Ecto neural progenitor cell (in vitro differentiated cells): ENCODE measurements at regions not wholly inside any gene's neighbourhood (a gene's known extent, or its start where the extent isn't known, plus 50 kb on each side); places are given as distances from the start of the nearest gene placed in this dataset.
"Not testable (repeated sequence)": the region's sequence is repeated elsewhere in the genome, so short reads cannot be mapped to it uniquely, and the experiment has no call there.

Experiments
- DNase-seq: peaks from one replicate; pipeline ENCODE4 v3.0.0-alpha.2; 2018; ENCODE audit warnings: low spot score

DNA sequence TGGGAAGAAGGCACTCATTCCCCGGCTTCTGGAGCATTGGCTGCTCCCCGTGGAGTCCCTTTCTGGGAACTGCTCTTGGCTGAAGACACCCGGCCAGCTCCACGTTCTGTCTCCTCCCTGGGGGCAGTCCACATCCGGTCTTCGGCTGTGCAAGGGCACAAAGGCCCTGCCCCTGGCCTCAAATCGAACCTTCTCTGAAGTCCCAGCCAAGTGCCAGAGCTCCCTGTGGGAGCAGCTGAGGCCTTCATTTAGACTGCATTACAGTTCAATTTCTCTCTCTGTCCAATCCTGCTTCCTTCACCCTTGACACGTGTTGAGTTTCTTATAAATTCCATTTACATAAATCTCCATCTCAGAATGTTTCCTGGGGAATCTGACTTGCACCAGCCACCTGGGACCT is 132.9 kb upstream of the POU3F1 start:
- DNase-seq = no peak

DNA sequence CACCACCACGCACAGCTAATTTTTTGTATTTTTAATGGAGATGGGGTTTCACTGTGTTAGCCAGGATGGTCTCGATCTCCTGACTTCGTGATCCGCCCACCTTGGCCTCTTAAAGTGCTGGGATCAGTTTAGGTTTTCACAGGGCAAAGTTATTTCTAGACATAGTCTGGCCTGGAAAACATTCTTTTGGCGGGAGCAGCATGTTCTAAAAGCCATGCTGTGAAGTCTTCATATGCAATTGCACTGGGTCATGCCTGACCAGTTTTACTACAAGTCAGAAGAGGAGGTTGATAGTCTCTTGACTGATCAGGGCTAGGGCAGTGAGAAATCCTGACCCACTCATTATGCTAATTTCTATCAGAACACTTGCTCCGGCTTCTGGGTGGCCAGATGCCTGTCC is 131.6 kb upstream of the POU3F1 start:
- DNase-seq = no peak

DNA sequence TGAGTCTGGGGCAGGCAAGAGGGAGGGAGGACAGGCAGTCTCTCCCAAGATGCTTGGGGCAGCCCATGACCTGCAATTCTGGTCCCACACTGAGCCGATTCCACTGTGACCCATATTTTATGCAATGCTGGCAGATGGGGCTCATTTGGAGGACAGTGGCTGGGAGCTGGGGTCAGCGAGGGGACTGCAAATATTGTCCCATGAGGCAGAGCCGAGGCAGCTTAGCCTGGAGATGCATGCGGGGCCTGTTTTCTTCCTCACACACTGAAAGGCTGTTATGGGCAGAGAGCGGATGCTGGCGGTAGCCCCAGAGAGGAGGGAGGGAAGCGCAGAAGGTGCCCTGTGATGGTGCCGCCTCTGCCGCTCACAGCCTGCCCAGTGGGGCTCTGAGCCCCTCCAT is 128.5 kb upstream of the POU3F1 start:
- DNase-seq = no peak

DNA sequence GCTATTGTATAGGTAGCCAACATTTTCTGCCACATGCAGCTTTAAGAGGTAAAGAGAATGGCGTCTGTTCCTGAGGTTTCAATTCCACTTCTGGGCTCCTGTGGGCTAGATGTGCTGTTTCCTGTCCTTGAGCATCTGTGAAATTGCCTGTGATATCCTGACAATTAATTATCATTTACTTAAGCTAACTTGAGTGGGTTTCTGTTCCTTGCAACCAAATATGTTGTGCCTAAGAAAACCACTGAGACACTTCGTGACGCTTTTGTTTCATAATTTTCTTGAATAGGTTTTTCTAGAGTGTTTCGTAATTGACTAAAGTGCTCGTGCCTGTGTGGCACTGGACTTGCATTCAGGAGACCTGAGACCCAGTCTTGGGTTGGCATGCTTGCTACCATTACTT is 127.3 kb upstream of the POU3F1 start:
- no peak for DNase-seq

DNA sequence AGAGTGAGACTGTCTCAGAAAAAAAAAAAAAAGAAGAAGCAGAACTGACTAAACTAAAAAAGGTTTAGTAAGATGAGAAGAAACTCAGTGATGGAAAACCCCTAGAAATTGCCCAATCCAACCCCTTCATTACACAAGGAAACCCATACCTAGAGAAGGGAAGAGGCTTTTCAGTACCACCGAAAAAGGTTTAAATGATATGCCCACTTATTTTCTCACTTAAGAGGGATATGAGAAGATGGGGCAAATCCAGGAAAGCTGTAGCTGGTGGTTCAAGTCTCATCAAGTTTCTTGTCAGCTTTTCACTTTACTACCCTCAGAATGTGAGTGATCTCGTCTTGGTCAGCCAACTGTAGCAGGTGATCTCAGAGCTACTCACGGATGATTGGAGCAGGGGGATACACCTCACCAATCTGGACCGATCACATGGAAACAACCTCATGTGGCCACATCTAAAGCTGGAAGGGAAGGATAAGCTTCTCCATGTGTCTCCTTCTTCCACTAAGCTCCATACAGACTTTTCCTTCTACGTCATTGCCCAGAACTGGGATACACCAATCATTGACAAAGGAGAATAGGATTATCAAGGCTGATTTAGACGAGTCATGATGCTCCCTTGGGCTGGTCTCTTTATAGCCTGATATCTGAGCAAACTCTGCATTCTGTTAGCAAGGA is 126.7 kb upstream of the POU3F1 start:
- no peak for DNase-seq

DNA sequence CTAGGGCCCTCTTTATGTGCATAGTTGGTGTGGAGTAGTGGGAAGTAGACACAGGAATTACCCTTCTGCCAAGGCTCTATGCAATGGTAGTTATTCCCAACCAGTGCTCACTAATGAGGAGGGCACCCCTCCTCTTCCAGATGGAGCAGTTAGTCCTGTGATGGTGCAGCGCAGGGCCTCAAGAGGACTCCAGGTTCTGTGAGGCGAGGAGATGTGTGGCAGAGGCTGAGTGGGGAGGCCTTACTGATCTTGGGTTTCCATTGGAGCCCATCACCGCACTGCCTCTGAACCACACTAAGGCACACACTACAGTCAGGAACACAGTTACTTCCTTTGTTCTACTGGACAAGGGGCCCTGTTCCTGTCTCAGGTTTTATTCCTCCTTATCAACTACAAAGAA is 122.5 kb upstream of the POU3F1 start:
- DNase-seq = no peak

DNA sequence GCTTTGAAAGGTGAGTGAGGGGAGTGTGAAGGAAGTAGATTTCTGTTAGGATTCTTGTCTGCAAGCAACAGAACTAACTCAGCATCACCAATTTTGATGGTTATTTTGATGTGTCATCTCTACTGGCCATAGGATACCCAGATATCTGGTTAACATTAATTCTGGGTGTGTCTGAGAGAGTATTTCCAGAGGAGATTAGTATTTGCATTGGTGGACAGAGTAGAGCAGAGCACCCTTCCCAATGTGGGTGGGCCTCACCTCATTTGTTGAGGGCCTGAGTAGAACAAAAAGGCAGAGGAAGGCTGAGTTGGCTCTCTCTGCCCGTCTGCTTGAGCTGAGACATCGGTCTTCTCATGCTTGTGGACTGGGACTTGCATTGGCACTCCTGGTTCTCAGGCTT is 121.8 kb upstream of the POU3F1 start:
- no peak for DNase-seq

DNA sequence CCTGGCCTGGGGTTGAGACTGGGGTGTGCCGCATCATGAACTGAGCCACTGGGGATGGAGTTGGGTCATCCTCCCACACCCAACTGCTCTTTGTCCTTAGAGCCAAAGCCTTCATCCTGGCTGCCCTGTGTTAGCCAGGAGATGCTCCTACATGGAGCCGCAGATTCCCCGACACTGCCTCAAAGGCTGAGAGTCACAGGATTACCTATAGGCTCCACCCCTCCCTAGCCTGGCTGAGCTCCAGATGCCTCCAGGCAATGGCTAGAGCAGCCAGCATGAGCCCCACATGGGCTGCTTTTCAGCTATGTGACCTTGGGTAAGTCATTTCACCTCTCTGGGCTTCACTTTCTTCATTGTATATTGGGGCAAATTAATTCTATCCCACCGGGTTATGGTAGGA is 119.9 kb upstream of the POU3F1 start:
- no peak for DNase-seq

DNA sequence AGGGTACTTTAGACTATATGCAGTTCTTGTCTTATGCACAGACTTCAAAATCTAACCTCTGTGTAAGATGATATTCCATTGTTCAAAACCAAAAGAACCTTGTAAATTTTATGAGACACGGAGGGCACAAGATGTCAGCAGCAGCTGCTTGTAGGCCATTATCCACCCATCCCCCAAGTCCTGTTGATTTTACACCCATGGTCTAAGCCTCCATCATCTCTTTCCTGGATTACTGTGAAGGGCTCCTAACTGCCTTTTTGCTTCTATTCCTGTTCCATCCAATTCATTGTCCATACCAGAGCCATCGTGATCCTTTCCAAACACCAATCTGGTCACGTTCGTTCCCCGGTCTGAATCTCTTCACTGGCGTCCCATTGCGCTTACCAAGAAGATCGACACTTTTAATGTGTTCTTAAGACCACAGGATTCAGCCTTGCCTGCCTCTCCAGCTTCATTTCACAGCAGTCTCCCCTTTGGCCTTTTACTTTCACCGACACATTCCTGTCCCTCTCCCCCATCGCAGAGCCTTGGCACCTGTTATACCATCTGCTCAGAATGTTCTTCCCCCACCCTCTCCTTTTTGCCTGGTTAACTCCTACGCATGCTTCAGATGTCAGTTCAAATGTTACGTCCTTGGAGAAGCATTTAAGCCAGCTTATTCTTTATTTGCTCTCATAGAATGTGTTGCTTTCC is 107.3 kb upstream of the POU3F1 start:
- DNase-seq = no peak

DNA sequence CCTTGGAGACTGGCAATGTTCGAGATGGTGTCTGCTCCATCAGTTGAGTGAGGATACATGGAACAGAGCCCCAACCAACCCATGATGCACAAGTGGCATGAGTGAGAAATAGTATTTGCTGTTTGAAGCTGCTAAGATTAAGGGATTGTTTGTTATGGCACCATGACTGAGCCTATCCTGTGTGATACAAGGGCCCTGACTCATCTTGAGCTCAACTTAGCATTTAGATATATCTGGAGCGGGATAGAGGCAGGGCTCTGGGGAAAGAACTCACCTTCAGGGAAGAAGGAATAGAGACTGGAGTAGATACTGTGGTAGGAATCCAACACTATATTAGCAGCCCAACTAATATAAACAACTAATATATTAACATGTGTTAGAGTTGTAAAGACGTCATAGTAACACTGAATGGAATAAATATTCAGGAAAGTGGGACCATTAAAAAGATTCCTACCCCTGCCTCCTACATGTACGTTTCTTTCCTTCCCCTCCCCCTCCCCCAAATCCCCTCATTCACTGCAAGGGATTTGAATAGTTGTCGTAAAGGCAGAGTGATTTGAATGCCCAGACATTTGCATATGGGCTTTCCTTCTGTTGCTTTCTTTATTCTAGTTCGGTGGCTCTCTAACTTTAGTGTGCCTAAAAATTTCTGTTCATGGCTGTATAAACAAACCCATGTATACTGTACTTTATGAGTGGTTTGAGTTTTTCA is 106.6 kb upstream of the POU3F1 start:
- no peak for DNase-seq

DNA sequence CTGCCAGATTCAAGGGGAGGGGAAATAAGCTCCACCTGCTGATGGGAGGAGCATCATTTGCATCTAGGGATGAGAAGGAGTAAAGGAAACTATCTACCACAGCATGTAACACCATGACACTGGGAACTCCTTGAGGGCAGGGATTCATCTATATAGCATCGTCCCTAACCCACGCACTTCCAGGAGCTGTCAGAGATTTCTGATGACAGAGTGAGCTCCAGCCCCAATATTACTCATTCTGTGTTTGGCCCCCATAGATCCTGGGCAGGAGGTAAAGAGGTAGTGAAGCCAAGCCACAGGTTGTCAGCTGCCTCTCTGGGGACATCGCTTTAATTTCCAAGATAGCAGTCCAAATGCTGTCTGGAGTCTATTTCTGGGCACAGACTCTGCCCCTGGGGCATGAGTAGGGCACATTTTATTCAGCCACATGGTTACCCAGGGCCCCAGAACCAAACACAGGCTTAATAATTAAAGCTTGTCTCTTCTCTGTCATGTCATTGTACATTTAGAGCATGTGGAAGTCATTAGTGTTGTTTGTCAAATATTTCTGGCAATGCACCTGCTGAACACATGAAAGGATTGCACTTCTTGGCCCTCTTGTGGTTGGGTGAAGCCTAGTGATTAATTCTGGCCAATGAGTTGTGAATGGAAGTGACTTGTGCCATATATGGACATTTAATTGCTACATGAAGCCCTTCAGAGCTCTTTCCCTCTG is 105.9 kb upstream of the POU3F1 start:
- no peak for DNase-seq

DNA sequence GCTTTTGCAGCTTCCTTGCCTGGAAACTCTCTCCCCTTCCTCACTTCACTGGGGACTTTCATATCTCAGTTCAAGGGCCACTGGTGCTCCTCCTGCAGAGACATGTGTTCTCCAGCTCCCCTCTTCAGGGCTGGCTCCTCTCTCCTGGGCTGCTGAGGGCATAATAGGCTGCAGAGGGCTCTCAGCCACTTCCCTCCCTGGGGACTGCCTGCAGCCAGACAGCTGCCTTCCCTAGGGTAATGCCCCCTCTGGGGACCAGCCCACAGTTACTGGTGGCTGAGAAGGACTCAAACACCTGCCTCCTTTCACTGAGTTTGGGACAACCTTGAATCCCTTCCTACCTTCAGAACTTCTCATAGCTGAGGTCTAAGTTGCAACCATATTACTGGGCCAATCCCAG is 104.8 kb upstream of the POU3F1 start:
- no peak for DNase-seq

DNA sequence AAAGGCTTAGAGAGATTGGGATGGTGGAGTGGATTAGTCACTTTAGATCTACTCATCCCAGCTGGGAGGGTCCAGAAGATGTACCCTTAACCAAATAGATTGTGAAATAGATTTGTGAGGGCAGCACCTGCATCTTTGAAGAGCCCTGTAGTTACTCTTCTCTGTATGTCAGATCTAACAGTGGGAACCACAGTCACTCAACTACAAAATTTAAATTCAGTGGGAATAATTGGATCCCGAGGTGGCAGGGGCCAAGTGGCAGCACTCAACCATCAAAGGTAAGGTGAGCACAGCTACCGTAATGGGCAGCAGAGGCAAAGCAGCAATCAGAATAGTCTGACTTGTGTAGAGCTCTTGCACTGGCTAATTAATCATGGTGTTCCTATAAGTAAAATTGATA is 99.5 kb upstream of the POU3F1 start:
- DNase-seq = not testable (repeated sequence)

DNA sequence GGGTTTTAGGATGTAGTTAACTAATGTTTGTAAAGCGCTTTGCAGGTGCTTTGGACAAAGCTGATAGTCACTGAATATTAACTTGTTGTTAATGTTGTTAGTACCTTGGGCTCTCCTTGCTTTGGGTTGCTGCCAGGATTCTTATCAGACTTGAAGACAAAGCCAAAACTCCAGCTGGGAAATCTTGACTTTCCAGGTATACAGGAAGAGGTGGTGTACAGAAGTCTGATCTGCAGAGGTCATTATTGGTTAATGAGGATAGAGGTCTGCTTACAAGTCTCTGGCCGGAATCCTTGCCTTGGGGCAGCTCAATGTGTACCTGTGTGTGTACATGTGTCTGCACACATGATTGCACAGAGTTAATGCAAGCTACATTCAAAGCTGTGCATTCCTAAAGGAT is 96.0 kb upstream of the POU3F1 start:
- DNase-seq = no peak

DNA sequence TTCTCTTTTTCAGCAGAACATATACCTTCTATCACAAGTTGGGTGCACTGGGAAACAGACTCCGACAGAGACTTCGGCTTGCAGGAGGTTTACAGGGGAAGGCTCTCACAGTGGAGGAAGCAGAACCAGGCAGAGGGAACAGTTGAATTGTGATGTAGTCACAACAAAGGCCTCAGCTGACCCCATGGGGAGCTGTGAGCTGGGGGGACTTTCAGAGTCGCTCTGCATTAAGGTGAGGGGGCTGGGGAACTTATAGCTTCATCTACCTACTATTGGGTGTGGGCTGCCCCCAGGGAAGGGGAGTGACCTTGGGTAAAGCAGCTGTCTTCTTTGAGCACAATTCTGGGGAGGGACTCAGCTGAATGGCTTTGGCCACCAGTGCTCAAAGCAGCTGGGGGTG is 94.9 kb upstream of the POU3F1 start:
- DNase-seq = peak; percentile 42

DNA sequence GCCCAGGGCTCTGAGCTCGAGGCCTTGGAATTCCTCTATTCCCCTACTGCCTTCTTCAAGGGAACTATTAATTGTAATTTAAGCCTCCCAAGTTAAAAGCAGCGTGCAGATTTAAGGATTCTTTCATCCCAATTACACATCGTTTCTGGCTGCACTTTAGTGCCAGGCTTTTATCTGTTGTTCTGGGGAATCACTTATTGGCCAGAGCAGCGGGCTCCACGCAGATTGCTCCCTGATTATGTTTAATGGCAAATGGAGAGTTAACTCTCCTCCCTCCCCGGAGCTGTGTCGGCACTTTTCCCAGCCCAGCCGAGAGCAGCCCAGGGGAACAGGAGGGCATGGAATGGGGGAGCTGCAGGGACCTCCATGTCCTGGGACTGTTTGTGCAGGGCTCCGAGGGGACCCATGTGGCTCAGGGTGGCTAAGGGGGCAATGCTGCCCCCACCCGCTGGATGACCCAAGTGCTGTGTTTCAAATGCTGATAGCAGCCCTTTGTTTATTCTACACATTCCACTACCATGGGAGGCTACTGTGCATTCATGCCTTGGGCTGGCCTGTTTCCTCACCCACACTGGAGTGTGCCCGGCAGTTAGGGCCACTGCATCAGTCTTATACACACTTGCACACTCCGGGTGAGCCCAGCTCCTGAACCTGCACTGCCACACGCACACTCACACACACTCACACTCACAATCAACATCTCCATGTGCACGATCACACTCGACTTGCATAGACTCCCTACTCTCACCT is 93.3 kb upstream of the POU3F1 start:
- peak; percentile 52 for DNase-seq

DNA sequence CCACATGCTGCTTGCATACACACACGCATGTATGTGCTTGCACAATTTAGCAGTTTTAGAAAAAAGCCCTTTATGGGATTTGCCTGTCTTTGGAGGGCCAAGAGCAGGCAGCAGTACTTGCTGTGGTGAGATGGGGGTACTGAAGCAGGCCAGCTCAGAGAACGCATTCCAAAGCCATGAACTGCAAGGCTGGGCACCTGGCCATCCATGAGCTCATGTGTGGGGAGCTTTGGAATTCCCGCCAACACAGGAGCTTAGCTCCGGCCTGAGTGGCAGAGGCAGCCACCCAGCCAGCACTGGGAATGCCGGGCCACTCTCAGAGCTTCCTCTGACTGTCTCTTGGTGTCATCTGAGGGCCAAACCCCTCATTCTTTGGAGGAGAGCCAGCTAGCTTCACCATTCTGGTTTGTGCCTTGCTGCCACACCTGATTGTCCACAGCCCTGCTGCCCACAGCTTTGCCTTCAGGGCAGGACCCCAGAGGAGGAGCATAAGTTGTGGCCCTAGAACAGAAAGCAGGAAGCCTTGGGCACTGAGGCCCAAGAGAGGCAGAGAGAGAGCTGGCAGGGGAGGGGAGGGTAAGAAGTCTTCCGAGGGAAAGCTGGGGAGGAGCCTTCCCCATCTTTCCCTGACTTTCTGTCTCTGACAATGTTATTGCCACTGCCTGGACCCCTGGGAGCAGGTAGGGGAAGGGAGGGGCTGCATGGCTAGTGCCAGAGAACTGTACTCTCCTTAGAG is 92.1 kb upstream of the POU3F1 start:
- peak; percentile 45 for DNase-seq

DNA sequence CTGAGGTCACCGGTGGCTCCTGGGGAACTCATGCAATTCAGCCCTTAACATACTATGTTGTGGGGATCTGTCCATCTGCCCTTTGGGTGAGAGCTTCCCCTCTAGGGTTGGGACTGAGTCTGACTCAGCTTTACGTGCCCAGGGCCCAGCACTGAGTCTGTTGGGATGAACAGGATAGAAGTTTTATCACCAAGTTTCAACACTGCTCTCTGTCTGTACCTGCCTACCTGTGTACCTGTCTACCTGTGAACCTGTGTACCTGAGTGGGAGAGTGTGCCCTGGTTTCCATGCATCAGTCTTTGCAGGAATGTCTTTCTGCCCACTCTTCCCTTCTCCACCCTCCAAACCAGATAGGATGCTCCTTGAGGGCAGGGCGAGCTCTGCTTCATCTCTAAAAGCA is 90.6 kb upstream of the POU3F1 start:
- no peak for DNase-seq

DNA sequence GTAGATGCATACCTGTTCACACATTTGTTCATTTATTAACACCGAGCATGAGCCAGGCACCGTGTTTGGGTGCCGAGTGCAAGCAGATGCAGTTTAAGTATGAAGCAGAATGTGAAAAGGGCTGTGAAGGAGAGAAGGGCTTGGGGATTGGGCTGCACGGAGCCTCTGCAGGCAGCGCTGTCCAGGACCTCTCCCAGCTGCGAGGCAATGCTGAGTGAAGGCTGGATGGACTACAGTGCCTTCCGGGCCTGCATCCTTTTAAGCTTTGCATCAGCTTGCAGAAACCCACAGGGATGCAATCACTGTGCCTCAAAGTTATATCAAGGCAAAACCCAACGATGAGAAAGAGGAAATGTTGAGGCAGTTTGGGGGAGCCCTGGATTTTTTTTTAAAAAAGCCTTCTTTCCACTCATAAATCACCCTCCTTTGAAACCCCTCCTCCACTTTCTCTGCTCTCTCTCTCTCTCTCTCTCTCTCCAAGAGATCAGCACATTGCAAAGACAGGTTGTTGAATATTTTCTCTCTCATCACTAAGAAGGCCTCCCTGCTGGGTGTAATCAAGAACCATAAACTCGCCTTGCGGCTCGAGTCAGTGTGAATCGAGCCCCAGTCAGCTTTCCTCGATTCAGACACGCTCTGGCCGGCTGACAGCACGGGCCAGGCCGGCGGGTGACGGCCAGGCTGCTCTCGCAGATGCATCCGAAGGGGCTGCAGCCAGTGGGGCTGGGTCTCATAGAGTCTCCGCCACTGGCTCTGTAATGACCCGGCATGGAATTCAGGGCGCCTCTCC is 89.2 kb upstream of the POU3F1 start:
- peak; percentile 54 for DNase-seq

DNA sequence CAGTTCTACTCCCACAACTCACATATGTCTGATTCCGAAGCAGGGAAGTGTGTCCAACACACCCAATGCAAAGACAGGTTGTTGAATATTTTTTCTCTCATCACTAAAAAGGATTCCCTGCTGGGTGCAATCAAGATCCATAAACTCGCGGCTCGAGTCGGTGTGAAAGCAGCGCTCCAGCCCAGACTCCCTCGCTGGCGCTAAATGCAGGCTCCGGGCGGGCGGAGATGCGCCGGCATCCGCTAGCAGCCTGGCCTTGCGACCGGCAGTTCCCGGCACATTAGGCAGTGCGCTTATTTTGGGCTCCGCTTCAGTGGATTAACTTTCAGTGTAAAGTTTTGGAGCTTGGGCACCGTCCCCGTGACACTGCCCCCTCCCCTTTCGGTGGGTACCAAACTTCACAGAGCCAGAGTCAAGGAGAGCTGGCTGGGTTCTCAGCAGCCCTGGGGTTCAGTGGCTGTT is 87.7 kb upstream of the POU3F1 start:
- peak; percentile 44 for DNase-seq
